Endothelial cell of umbilical vein (primary cell): ENCODE measurements at regions not wholly inside any gene's neighbourhood (a gene's known extent, or its start where the extent isn't known, plus 50 kb on each side); places are given as distances from the start of the nearest gene placed in this dataset.

Experiments
- BruUV-seq: library from RNA; stranded (reverse); fragments of 400-500 nt; replicated peaks from 2 replicates; lab custom pipeline; 2021; lab: Mats Ljungman, UMichigan
- CTCF ChIA-PET: fragments of 300-600, 350-600 bp; sonication (Branson Sonifier 250); formaldehyde crosslinking; loops from one replicate; lab custom pipeline; 2021; ENCODE audit warnings: antibody characterized with exemption, inconsistent platforms; lab: Charles Lee
- POLR2A ChIA-PET: fragments of 300-600, 350-600 bp; sonication (Branson Sonifier 250); formaldehyde crosslinking; loops from one replicate; lab custom pipeline; 2021; ENCODE audit warnings: antibody characterized with exemption, inconsistent platforms; lab: Charles Lee
- DNase-seq: peaks from one replicate; pipeline ENCODE4 v3.0.0-alpha.2; 2011; ENCODE audit warnings: low read depth, low spot score
- FAIRE-seq: peaks from 2 replicates; lab custom pipeline; 2011; peaks lifted over from hg19 to GRCh38; lab: Jason Lieb, UNC
- H2AFZ ChIP-seq: 2 replicates; pipeline ENCODE4 v1.6.0; 2012; ENCODE audit warnings: low read depth, low read length, control low read depth, inconsistent platforms
- H3K27ac ChIP-seq: 2 replicates; pipeline ENCODE4 v1.5.1; 2011; ENCODE audit warnings: low read depth, mild to moderate bottlenecking, control low read depth, low read length, moderate library complexity; ENCODE audit not compliant: insufficient read depth
- H3K27me3 ChIP-seq, 2 experiments: 2 replicates each; pipeline versions ENCODE4 v1.6.0 to v1.6.1; 2011; ENCODE audit warnings: low read length in 2 of 2, mixed read lengths in 1 of 2; ENCODE audit not compliant: control insufficient read depth in 2 of 2, insufficient read depth in 2 of 2
- H3K36me3 ChIP-seq, 2 experiments: 2 replicates in 1 of 2; 3 replicates in 1 of 2; pipeline ENCODE4 v1.5.1; 2011; ENCODE audit warnings: low read length in 2 of 2, mild to moderate bottlenecking in 1 of 2, moderate library complexity in 1 of 2; ENCODE audit not compliant: control insufficient read depth in 2 of 2, insufficient read depth in 2 of 2; ENCODE audit errors: extremely low read depth in 1 of 2
- H3K4me1 ChIP-seq: 3 replicates; pipeline ENCODE4 v1.5.1; 2011; ENCODE audit warnings: mild to moderate bottlenecking, low read length; ENCODE audit not compliant: control insufficient read depth, insufficient read depth; ENCODE audit errors: extremely low read depth
- H3K4me2 ChIP-seq: 2 replicates; pipeline ENCODE4 v1.6.1; 2011; ENCODE audit warnings: low read length, control low read depth, mixed read lengths; ENCODE audit not compliant: insufficient read depth
- H3K4me3 ChIP-seq, 3 experiments: fragments of 200-600 bp in 1 of 3; sonication (generic), shearing (Covaris generic) in 1 of 3; replicated peaks in 1 of 3; 2 replicates each; pipeline ENCODE4 v1.5.1; 2011 to 2016; ENCODE audit warnings: control low read depth in 3 of 3, low read length in 3 of 3, mild to moderate bottlenecking in 2 of 3, inconsistent platforms in 1 of 3, low read depth in 1 of 3, moderate library complexity in 1 of 3; ENCODE audit not compliant: insufficient read depth in 1 of 3
- H3K79me2 ChIP-seq: 2 replicates; pipeline ENCODE4 v1.6.0; 2012; ENCODE audit warnings: low read length, inconsistent platforms; ENCODE audit not compliant: control insufficient read depth, insufficient read depth
- H3K9ac ChIP-seq: replicated peaks from 2 replicates; pipeline ENCODE3; 2011; ENCODE audit warnings: low read length, control low read depth; ENCODE audit not compliant: insufficient read depth; ENCODE audit errors: extremely low read depth
- H3K9me1 ChIP-seq: replicated peaks from 3 replicates; pipeline ENCODE4 v1.6.0; 2011; ENCODE audit warnings: mild to moderate bottlenecking, low read length; ENCODE audit not compliant: control insufficient read depth, insufficient read depth; ENCODE audit errors: extremely low read depth
- H3K9me3 ChIP-seq: replicated peaks from 2 replicates; pipeline ENCODE4 v1.5.1; 2012; ENCODE audit warnings: low read length, inconsistent platforms; ENCODE audit not compliant: control insufficient read depth, insufficient read depth
- H4K20me1 ChIP-seq: replicated peaks from 2 replicates; pipeline ENCODE3; 2011; ENCODE audit warnings: mild to moderate bottlenecking, low read length; ENCODE audit not compliant: control insufficient read depth, insufficient read depth; ENCODE audit errors: extremely low read depth
- EZH2 ChIP-seq: IDR thresholded peaks from 2 replicates; pipeline ENCODE4 v1.6.1; 2012; ENCODE audit warnings: borderline replicate concordance, low read depth, mild to moderate bottlenecking, moderate library complexity, low read length, inconsistent platforms; ENCODE audit not compliant: severe bottlenecking
- FOS ChIP-seq: IDR thresholded peaks from 2 replicates; pipeline ENCODE4 v1.6.1; 2011; ENCODE audit warnings: mild to moderate bottlenecking, low read length, moderate library complexity, borderline replicate concordance; ENCODE audit not compliant: insufficient read depth
- GATA2 ChIP-seq: IDR thresholded peaks from 2 replicates; pipeline ENCODE4 v1.7.0; 2011; ENCODE audit warnings: low read depth, mild to moderate bottlenecking, moderate library complexity, mixed read lengths, low read length; ENCODE audit not compliant: insufficient read length, insufficient read depth
- JUN ChIP-seq: IDR thresholded peaks from 2 replicates; pipeline ENCODE4 v1.6.1; 2011; ENCODE audit warnings: borderline replicate concordance, low read depth; ENCODE audit not compliant: insufficient read length, insufficient read depth
- MYC ChIP-seq: IDR thresholded peaks from one replicate; pipeline ENCODE4 v1.6.1; 2011; ENCODE audit warnings: mild to moderate bottlenecking, low read depth, low read length
- POLR2A ChIP-seq: IDR thresholded peaks from 2 replicates; pipeline ENCODE4 v1.6.1; 2012; ENCODE audit warnings: low read depth, mild to moderate bottlenecking, control low read depth, low read length
- POLR2AphosphoS5 ChIP-seq: IDR thresholded peaks from 2 replicates; pipeline ENCODE4 v1.6.1; 2012; ENCODE audit warnings: low read depth, mild to moderate bottlenecking, control low read depth, low read length, moderate library complexity; ENCODE audit not compliant: insufficient read depth
- dilution Hi-C: fragments of 300-500 bp; cut with MboI; formaldehyde crosslinking; loops from one replicate; pipeline ENCODE4 v1.15.0; 2019; ENCODE audit warnings: low sequenced_read_pairs; ENCODE audit not compliant: extremely low pct_ligation_motif_present
- intact Hi-C: fragments of 100-400 bp; cut with micrococcal nuclease; formaldehyde crosslinking; loops from one replicate; pipeline ENCODE4 v1.10.0; 2022
- TF ChIP-seq, protein P1 (sequence below), 2 donors: IDR thresholded peaks; 1 replicate in 1 of 2; 2 replicates in 1 of 2; pipeline ENCODE4 v1.5.1; 2011; ENCODE audit warnings: low read length in 2 of 2, mild to moderate bottlenecking in 2 of 2, moderate library complexity in 2 of 2, control low read depth in 1 of 2, inconsistent platforms in 1 of 2, low read depth in 1 of 2; ENCODE audit not compliant: insufficient read depth in 1 of 2; ENCODE audit errors: extremely low read depth in 1 of 2
- TF ChIP-seq, protein P2 (sequence below): IDR thresholded peaks from 2 replicates; pipeline ENCODE4 v1.6.1; 2011; ENCODE audit not compliant: insufficient read depth, insufficient read length

DNA sequence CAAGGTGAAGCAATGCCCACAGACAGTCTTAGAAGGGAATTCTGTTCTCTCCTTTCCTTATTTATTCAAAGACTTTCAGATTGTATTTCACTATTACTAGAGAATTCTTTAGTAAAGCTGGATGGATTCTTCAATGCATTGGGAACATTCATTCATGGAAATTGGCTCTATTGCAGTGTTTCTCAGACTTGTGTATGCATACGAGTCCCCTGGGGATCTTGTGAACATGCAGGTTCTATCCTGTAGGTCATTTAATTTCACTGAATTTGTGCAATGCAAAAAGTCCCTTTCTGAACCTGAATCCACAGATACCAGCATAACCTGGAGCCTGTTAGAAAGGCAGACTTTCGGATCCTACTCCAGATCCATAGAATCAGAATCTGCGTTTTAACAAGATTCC, 160.9 kb upstream of the AHI1 start:
- Histone ChIP-seq H3K27me3 (no peaks in the 10 kb centered on the region), H3K9me1 (no peaks in the 10 kb centered on the region), H3K9ac (no peak overlapping the region), H3K4me1 (no peaks in the 10 kb centered on the region), H3K4me2 (no peak overlapping the region), H3K36me3 (no peaks in the 10 kb centered on the region), H3K9me3 (no peaks in the 10 kb centered on the region), H3K4me3 (no peak overlapping the region), H3K27ac (no peak overlapping the region), H2AFZ (no peak overlapping the region), H3K79me2 (no peaks in the 10 kb centered on the region), H4K20me1 (no peaks in the 10 kb centered on the region)
- DNase-seq = no peak
- no TSS peak for BruUV-seq
- no peak for FAIRE-seq
- intact Hi-C loops = no loop called here
- dilution Hi-C loops = no loop called here
- ChIA-PET POLR2A (no interaction called here), CTCF (no interaction called here)
- no peak for TF ChIP-seq GATA2
- TF ChIP-seq FOS = no peak
- TF ChIP-seq EZH2 = no peak
- no peak for TF ChIP-seq POLR2AphosphoS5
- TF ChIP-seq JUN = no peak
- TF ChIP-seq POLR2A = no peak
- TF ChIP-seq MYC = no peak
- TF ChIP-seq, protein P1, sequence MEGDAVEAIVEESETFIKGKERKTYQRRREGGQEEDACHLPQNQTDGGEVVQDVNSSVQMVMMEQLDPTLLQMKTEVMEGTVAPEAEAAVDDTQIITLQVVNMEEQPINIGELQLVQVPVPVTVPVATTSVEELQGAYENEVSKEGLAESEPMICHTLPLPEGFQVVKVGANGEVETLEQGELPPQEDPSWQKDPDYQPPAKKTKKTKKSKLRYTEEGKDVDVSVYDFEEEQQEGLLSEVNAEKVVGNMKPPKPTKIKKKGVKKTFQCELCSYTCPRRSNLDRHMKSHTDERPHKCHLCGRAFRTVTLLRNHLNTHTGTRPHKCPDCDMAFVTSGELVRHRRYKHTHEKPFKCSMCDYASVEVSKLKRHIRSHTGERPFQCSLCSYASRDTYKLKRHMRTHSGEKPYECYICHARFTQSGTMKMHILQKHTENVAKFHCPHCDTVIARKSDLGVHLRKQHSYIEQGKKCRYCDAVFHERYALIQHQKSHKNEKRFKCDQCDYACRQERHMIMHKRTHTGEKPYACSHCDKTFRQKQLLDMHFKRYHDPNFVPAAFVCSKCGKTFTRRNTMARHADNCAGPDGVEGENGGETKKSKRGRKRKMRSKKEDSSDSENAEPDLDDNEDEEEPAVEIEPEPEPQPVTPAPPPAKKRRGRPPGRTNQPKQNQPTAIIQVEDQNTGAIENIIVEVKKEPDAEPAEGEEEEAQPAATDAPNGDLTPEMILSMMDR (IDR thresholded peaks at IDR 0.05; ENCODE audit: extremely low read depth in 1 of 2, insufficient read depth in 1 of 2, low read depth in 1 of 2, low read length in 2 of 2) = no peak
- TF ChIP-seq, protein P2, sequence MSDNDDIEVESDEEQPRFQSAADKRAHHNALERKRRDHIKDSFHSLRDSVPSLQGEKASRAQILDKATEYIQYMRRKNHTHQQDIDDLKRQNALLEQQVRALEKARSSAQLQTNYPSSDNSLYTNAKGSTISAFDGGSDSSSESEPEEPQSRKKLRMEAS = no peak
